Lower leg skin (tissue), 3 donors: ENCODE measurements at regions not wholly inside any gene's neighbourhood (a gene's known extent, or its start where the extent isn't known, plus 50 kb on each side); places are given as distances from the start of the nearest gene placed in this dataset.

ENCODE experiments used
- CTCF ChIP-seq, 3 donors: fragments of 450-650 bp; IDR thresholded peaks; one replicate each; pipeline ENCODE4 v1.5.1; 2016; ENCODE audit warnings: antibody characterized with exemption in 3 of 3, mild to moderate bottlenecking in 3 of 3, moderate library complexity in 2 of 3
- POLR2A ChIP-seq, 2 donors: fragments of 450-650 bp; IDR thresholded peaks; one replicate each; pipeline ENCODE4 v1.6.1; 2016 to 2017; ENCODE audit warnings: antibody characterized with exemption in 2 of 2, mild to moderate bottlenecking in 1 of 2, moderate library complexity in 1 of 2

GRCh38 chr5:118314931-118315330, 673.4 kb downstream of the DTWD2 start:
- TF ChIP-seq POLR2A (IDR thresholded peaks at IDR 0.05) = no peak
- TF ChIP-seq CTCF (IDR thresholded peaks at IDR 0.05) = no peak
